Suprapubic skin (tissue), 4 donors: ENCODE measurements at regions not wholly inside any gene's neighbourhood (a gene's known extent, or its start where the extent isn't known, plus 50 kb on each side); places are given as distances from the start of the nearest gene placed in this dataset.

ENCODE experiments used
- CTCF ChIP-seq, 2 donors: fragments of 200-600 bp in 1 of 2; fragments of 450-650 bp in 1 of 2; sonication (generic) in 1 of 2; IDR thresholded peaks; one replicate each; pipeline ENCODE4 v1.5.1; 2016 to 2019; ENCODE audit warnings: antibody characterized with exemption in 2 of 2, mild to moderate bottlenecking in 1 of 2, moderate library complexity in 1 of 2
- EP300 ChIP-seq: sonication (generic); formaldehyde crosslinking; IDR thresholded peaks from one replicate; pipeline ENCODE4 v1.6.1; 2017; ENCODE audit warnings: antibody characterized with exemption
- POLR2AphosphoS5 ChIP-seq, 3 donors: sonication (generic); formaldehyde crosslinking; IDR thresholded peaks; one replicate each; pipeline ENCODE4 v1.6.1; 2017; ENCODE audit warnings: antibody characterized with exemption in 3 of 3

- TF ChIP-seq CTCF (IDR thresholded peaks at IDR 0.05) (no peak), POLR2AphosphoS5 (IDR thresholded peaks at IDR 0.05) (no peak), EP300 (no peak)
Observed at GRCh38 chr7:9507290-9507689, 1073.9 kb downstream of the NXPH1 start.
